Jurkat, Clone E6-1 (cell line): ENCODE measurements at regions not wholly inside any gene's neighbourhood (a gene's known extent, or its start where the extent isn't known, plus 50 kb on each side); places are given as distances from the start of the nearest gene placed in this dataset.
A peak's percentile ranks its signal among the peaks of the same experiment; 100 is the strongest.

Source experiments
- DNase-seq: peaks from one replicate; pipeline ENCODE4 v3.0.0-alpha.2; 2011; ENCODE audit warnings: low read depth, low spot score
- H3K4me3 ChIP-seq: 2 replicates; pipeline ENCODE4 v1.5.1; 2011; ENCODE audit warnings: mild to moderate bottlenecking, low read length, control low read depth, moderate library complexity

DNA sequence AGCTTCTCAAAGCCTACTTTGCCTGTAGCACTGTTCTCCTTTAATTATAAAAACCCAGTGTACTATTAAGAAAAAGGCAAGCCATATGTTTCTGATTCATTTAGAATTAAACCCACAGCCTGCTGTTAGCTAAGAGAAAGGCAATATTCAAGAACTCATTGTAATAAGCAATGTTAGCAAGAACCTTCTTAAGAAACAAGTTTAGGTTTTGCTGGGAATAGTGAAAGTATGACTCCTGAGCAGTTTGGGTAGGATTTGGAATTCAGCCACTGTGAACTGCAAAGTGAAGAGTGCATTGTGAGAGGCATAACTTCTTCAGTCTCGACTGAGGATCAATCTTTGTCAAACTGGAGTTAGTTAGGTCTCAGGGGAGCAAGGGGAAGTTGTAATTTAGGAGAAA is 206.5 kb upstream of the NT5C1B start:
- DNase-seq: no peak
- H3K4me3 ChIP-seq: no peak overlapping the region

DNA sequence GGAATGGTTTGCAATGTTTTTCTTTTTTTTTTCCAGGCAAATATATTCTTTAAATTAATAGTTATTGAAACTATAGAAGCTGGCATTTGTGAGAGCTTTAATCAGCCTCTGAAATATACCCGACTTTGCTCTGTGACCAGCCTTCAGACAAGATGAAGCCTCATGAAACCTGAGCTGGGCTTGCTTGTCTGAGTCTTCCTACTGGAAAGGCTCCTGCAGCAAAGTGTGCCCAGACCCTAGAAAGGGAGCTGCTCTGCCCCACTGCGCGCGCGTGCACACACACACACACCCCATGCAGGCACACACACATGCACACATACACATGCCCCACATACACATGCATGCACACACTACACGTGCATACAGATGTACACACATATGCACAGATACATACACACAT is 203.3 kb upstream of the NT5C1B start:
- DNase-seq: no peak
- no peak overlapping the region for H3K4me3 ChIP-seq

DNA sequence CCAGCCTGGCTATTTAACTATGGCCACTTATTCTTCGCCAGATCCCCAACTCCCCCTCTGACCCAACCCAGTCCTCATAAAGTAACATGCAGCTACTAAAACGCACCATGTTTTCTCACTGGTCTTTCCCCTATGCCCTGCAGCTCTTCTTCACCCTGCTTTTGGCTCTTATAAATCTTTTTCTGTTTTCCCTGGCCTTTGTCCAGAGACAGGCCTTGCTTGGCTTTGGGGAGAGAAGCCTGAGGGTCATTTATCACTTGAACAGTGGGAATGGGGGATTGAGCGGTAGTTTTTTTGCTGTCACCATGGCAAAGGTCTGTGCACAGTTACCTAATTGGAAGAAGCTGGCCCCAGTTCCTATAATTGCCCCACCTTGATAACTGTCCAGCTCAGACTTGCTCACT is 202.9 kb upstream of the NT5C1B start:
- no peak for DNase-seq
- H3K4me3 ChIP-seq: no peak overlapping the region

DNA sequence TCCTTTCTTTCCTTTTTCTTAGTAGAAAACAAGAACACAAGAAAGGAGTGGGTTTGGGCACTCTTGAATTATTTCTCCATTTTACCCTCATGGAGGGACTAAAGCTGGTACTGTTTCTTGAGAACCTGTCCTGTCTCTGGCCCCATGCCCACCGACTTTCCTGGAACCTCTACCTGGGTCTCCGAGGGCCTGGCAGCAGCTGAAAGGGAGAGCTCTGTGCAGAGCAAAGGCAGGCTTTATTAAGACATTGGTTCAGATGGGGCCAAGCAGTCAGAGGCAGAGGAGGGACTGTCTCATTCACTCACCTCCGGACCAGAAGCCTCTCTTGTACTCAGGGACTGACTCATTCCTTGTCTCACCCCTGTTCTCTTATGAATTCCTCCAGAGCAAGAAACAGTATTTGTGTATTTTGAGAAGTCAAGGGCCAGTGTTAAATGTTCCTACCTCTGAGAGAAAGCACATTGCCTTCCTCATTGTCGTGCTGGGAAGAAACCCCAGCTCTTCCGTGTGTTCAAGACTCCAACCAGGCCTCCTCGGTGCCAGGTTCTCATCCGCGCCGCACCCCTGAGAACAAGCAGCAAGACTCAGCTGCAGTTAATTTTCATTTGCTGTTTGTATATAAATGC is 201.9 kb upstream of the NT5C1B start:
- no peak for DNase-seq
- H3K4me3 ChIP-seq: no peak overlapping the region

DNA sequence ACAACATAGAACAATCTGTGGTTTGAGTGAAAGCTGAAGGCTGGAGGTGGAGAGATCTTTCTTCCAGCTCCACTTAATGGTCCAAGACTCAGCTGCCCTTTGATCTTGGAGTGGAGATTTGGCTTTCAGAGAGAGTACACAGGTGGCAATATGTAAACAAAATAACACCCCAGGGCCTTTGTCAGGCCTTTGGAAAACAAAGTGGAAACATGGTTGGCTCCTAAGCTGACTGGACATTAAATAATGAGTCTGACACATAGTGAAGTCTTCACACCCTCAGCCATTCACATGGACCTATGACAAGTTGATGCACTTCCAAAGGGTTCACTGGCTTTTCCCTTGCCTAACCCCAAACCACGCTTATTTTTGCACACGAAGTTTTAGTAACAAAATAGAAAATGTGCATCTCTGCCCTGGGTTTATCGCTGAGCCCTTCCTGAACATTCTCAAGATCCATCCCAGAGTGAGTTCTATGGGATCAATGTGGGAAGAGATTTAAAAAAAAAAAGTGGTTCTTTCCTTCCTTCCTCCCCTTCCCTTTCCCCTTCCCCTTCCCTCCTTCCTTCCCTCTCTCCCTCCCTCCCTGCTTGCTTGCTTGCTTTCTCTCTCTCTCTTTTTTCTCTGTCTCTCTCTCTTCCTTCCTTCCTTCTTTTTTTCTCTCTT is 201.3 kb upstream of the NT5C1B start:
- no peak overlapping the region for H3K4me3 ChIP-seq
- no peak for DNase-seq

DNA sequence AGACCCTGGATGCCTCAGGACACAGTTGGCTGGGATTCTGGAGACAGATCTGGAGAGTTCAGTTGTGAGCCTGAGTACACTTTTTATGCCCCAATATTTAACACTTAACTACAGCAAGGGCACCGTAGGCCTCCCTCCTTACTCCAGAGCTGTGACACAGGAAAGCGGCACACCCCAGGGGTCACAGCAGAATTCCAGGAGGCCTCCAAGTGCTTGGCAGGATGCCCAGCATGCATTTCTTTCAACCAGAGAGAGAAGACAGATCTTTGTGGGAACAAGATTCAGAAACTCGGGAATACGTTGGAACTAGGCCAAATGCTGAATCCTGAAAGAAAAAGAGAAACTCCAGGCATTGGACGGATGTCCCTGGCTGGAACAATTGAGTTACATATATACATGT is 199.2 kb upstream of the NT5C1B start:
- DNase-seq: no peak
- no peak overlapping the region for H3K4me3 ChIP-seq

DNA sequence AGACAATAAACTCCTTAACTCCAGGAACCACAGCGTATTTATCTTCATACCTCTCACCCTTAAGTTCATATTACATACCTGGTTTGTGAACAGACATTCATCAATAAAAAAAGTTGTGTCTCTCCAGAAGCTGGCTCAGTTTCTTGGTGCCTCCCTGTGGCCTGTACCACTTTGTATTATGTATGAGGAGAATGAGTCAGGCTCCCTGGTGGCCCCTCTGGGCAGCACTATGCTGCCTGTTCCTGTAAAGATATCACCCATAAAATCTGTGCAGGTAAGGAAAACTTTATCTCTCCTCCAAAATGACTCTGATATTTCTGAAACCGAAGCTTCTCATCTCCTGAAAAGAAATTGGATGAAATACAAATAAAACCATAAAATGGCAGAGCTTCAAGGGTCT is 198.4 kb upstream of the NT5C1B start:
- no peak overlapping the region for H3K4me3 ChIP-seq

DNA sequence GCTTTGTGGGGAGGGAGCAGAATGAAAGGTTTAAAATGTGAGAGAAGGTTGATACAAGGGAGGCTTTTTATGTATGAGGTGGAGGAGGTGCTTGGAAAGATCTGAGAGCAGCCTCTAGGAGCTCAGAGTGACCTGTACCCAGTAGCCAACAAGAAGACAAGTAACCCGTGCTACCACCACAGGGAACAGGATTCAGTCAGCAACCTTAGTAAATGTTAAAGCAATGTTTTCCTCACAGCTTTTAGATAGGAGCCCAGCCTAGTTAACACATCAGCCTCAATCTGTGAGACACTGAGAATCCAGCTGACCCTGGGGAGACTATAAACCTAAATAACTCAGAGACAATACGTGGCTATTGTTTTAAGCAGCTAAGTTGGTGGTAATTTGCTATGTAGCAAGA is 194.9 kb upstream of the NT5C1B start:
- H3K4me3 ChIP-seq: no peak overlapping the region
- DNase-seq: no peak

More for the DNA sequence above, 198.4 kb upstream of the NT5C1B start:
- DNase-seq: no peak

DNA sequence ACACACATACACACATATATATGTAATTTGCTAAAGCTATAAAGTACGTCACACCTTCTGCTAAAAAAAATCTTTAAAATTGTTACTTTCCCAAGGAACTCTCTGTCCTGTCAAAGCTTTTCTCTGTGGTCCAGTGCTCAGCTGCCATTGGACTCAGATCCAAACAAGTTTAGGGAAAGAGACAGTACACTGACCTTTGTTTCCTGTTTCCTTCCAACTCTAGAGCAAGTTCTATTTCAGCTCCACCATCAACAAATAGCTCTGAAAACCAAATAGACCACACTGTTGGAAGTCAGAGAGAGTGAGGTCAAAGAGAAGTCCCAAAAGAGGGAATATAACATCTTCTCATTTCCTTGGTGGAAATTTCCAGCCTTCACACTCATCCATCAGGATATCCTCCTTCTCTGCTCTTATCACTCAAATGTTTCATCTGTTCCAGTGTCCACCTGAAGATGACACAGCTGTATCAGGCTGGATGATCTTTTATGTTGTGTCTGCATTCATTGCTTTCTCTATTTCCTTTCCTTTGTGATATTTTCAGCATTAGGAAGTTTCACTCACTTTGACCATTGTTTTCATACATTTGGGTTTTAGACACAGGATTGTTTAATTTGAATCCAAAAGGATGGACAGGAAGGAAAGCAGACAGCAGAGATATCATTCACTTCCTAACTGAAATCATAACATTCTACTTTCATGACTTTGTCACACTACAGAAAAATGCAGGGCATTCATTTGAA is 192.3 kb upstream of the NT5C1B start:
- H3K4me3 ChIP-seq: no peak overlapping the region
- no peak for DNase-seq

DNA sequence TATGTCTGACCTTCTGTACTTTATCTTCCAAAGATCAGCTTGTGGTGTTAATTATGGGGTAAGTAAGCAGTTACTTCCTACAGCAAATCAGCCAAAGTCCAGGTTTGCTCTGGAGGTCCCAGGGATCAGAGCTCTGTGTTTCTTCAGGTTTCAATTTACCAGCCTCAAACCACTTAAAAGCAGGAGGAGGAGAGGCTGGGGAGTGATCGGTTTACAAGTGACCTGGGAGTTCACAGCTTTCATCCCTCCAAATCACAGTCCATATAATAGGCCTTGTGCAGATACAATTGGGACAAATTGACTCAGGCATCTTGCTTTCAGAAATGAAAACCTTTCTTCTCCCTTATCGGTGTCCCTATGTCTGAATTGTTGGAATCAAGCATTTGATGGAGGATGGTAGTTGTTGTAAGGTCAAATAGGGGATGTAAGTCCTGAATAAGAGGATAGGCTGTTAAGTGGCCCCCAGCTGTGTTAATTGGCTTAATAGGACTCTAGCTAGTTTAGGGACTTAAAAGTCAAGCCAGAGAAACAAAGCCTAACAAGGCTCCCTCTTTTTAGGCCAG is 188.0 kb upstream of the NT5C1B start:
- no peak overlapping the region for H3K4me3 ChIP-seq

DNA sequence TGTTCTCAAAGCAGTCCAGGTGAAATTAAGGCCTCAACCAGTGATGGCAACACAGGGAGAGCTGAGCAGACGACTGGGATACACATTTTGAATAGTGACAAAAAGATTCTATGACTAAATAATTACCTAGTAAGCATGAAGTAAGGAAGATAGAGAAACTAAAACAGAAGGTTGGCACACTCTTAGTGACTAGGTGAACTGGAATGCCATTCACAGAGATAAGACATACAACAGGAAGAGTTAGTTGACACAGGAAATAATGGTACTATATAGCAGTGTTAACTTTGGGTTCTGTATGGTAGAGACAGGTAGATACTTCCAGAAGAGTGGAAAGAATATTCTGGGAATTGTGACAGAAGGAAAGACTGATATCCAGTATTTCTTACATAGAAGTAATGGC is 181.8 kb upstream of the NT5C1B start:
- no peak for DNase-seq
- H3K4me3 ChIP-seq: no peak overlapping the region

More for the DNA sequence above, 188.0 kb upstream of the NT5C1B start:
- no peak for DNase-seq

DNA sequence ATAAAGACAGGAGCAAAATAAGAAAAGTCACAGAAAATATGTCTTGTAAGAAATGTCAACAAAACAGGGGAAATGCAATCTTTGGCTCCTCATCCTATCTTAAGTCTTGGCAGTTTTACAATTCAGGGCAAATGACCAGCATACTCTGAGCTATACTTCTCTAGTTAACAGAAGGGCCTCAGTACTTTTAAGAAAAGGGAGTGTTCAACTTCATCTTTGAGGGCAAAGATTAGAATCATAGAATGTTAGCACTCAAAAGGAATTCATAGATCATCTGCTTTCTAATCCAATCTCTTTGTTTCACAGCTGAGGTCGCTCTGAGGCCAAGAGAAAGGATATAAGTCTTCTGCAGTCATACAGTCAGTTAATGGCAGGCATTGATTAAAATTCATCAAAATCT is 174.0 kb upstream of the NT5C1B start:
- DNase-seq: no peak
- H3K4me3 ChIP-seq: no peak overlapping the region

DNA sequence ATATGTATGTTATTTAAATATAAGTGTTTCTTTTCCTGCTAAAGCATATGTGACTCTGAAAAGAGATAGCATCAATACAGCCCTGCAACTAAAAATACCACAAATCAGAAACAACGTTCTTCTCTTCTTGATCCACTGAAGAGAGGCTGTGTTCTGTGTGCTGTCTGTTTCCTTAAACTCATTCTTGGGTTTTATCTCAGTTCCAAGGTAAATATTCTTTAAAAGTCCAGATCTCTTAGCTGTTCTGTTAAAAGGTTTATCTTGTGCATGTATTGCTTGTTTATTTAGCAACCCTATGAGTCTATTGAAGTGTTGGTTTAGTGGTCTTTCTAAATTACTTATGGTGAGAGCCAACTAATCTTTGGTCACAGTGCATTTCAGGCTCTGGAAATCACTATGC is 173.3 kb upstream of the NT5C1B start:
- H3K4me3 ChIP-seq: no peak overlapping the region
- no peak for DNase-seq

DNA sequence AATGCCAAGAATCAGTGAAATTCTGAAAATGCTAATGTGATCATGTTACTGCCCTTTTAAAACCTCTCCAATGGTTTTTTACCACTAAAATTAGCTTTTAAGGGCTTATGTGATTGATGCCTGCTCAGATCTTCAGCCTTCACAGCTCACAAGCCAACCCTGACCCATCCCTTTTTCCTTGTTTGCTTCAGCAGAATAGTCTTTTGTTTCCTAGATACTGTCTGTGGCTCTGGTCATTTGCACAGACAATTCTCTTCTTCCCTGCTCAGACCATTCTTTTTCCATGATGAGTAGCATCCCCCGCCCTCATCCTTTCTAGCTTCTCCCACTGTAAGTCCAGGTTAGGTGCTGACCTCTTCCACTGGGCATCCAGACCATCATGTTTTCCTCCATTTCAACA is 164.9 kb upstream of the NT5C1B start:
- DNase-seq: no peak

DNA sequence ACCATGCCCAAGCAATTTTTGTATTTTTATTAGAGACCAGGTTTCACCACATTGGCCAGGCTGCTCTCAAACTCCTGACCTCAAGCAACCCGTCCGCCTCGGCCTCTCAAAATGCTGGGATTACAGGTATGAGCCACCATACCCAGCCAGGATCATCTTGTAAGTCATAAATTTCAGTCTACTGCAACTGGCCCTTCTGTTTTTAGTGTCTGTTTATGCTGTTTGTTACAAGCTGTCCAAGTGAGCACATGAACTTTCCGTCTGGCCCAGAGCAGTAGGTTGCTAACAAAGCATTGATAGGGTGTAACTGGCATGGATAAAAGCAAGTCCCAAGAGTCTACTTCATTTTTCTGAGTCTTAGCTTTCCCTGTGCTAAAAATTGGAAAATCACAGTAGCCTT is 164.4 kb upstream of the NT5C1B start:
- H3K4me3 ChIP-seq: no peak overlapping the region

More for the DNA sequence above, 164.9 kb upstream of the NT5C1B start:
- H3K4me3 ChIP-seq: no peak overlapping the region

DNA sequence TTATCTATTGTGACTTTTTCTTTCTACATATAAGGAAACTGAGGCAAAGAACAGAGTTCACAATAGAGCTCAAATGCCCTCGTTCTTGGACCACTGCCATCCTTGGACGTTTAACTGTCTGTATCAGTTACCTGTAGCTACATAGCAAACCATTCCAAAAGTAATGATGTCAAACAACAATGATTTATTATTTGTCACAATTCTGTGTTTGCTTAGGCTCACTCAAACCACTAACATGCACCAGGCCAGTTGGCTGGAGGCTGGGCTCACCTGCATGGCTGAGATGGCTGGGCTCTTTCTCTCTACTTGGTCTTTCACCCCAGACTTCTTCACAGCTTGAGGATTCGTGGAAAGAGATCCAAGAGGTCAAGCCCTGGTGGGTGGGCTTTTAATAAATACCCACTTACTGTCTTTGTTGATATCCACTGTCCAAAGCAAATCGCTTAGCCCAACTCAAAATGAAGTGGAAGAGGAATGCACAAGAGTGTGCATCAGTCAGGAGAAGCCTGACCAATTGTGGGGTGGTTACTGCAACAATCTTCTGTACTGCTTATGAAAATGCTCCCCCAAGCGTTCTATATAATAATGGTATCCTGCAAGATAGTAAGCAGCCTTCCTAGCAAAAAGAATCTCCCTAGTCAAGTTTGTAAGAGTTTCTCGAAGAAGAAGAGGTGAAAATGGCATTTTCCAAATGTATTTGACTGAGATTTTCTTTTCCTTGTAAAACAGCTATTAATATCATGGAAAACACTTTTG is 163.5 kb upstream of the NT5C1B start:
- DNase-seq: peak; percentile 7
- no peak overlapping the region for H3K4me3 ChIP-seq

More for the DNA sequence above, 164.4 kb upstream of the NT5C1B start:
- DNase-seq: no peak

DNA sequence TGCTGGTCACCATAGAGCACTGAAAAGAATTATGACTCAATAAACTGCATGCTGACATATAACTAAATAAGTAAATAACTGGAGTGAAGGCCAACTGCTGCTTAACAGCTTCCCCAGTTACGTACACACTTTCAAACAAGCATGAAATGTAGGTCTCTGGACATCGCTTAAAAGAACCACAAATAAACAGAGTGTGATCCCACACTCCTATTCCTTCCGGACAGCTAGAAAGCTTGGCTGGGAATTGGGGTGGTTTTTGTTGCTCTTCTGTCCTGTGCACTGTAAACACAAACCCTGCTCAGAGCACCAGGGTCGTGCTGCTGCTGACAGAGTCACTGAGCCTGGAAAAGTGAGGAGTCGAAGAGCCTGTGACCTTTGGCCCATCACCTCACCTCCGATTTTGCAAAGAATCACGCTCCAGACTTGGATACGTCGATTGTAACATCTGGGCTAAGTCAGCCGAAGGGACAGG is 162.7 kb upstream of the NT5C1B start:
- no peak overlapping the region for H3K4me3 ChIP-seq
- DNase-seq: no peak

DNA sequence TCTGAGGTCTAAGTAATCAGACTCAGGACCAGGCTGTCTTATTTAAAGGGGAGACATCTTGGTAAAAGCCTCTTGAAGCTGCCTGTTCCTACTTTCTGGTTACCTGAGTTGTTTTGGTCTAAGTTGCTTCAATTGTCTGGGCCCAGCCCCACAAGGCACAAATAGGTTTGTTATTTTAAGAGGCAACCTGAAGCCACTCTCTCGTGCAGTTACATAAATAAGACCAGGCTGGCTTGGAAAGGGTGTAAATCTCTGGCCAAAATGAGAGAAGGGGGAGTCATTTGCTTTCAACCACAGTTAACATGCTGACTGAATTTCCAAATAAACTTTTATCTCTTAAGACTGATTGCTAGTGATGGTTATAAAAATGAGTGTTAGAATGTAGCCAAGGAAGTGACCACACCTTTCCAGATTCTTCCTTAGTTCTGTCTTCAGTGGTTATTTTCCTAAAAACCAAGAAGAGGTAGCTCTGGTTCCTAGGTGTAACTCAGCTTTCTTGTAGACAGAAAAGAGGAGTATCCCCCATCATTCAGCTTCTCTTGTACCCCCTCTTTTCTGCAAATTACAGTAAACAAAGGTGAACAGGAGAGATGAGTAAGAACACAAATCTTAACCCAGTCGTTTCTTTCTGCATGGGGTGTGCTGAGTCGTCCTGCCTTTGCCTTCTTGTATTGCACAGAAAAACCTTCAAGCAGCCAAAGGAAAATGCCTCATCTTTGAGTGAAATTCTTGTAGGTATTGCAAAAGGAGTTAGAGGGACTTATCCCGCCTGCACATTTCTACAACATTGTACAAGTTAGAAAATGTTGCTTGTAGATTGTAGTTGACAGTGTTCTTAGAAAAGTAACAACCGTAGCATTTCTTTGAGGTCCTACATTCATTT is 161.5 kb upstream of the NT5C1B start:
- no peak overlapping the region for H3K4me3 ChIP-seq
- no peak for DNase-seq
